OCI-LY3 (cell line): ENCODE measurements at regions not wholly inside any gene's neighbourhood (a gene's known extent, or its start where the extent isn't known, plus 50 kb on each side); places are given as distances from the start of the nearest gene placed in this dataset.

Experiments
- CTCF ChIP-seq: fragments of 200-600, 300-600 bp; sonication (generic); IDR thresholded peaks from 2 replicates; pipeline ENCODE4 v1.5.1; 2014; ENCODE audit warnings: antibody characterized with exemption, low read length, low read depth
- EZH2phosphoT487 ChIP-seq: fragments of 200-600 bp; shearing (Covaris generic); IDR thresholded peaks from 2 replicates; pipeline ENCODE4 v1.6.1; 2018; ENCODE audit warnings: antibody characterized with exemption, mixed run types, low read depth

GRCh38 chr13:80284290-80284689, 56.6 kb downstream of the SPRY2 start:
- TF ChIP-seq CTCF (no peak), EZH2phosphoT487 (no peak)
